ENCODE measurements at regions not wholly inside any gene's neighbourhood (a gene's known extent, or its start where the extent isn't known, plus 50 kb on each side); places are given as distances from the start of the nearest gene placed in this dataset.
"Not testable (repeated sequence)": the region's sequence is repeated elsewhere in the genome, so short reads cannot be mapped to it uniquely, and the experiment has no call there.

DNA sequence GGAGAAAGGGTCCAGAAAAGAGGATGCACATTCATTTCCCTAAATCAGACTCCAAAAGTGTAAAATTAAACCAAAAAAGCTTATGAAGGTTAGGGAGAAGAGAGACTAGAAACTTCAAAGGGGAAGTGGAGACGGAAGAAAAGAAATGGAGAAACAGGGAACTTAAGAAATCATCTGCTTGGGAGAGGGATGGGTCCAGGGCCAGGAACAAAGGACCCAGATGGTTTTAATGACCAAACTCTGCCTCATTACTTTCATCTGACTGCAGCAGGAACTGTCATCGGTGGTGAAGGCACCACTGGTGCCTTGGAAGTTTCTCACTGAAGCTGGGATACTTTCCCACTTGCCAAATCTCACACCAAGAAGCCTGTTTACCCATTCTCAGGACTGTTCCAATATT, 70.5 kb upstream of the SLC4A7 start:
- Mint-ChIP-seq H3K27me3 (no peaks in the 10 kb centered on the region), H3K9me3 (no peaks in the 10 kb centered on the region), H3K27ac (no peak overlapping the region), H3K4me1 (ENCODE audit: low read depth) (no peaks in the 10 kb centered on the region), H3K4me3 (no peak overlapping the region), H3K36me3 (ENCODE audit: low read depth) (no peaks in the 10 kb centered on the region)
- ATAC-seq (ENCODE audit: poor library complexity) (no peak), DNase-seq (peak in 2 of 14 experiments; percentile 11 to 16)
- Histone ChIP-seq H3K36me3 (ENCODE audit: insufficient read depth, low read length) (no peaks in the 10 kb centered on the region), H3K27me3 (ENCODE audit: control insufficient read depth in 1 of 2, insufficient read depth in 2 of 2, low read length in 2 of 2) (no peaks in the 10 kb centered on the region), H3K4me3 (ENCODE audit: low read length) (no peak overlapping the region), H3K4me1 (ENCODE audit: insufficient read depth, low read length) (no peaks in the 10 kb centered on the region), H3K9me3 (ENCODE audit: control insufficient read depth in 1 of 2, insufficient read depth in 1 of 2, low read length in 2 of 2) (no peaks in the 10 kb centered on the region), H3K27ac (ENCODE audit: low read depth in 1 of 2, low read length in 2 of 2) (no peak overlapping the region)
- intact Hi-C loops (cut with DNase I, micrococcal nuclease) = no loop called here
- TF ChIP-seq, protein P1, sequence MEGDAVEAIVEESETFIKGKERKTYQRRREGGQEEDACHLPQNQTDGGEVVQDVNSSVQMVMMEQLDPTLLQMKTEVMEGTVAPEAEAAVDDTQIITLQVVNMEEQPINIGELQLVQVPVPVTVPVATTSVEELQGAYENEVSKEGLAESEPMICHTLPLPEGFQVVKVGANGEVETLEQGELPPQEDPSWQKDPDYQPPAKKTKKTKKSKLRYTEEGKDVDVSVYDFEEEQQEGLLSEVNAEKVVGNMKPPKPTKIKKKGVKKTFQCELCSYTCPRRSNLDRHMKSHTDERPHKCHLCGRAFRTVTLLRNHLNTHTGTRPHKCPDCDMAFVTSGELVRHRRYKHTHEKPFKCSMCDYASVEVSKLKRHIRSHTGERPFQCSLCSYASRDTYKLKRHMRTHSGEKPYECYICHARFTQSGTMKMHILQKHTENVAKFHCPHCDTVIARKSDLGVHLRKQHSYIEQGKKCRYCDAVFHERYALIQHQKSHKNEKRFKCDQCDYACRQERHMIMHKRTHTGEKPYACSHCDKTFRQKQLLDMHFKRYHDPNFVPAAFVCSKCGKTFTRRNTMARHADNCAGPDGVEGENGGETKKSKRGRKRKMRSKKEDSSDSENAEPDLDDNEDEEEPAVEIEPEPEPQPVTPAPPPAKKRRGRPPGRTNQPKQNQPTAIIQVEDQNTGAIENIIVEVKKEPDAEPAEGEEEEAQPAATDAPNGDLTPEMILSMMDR (IDR thresholded peaks at IDR 0.05) = no peak
- ChIA-PET CTCF (no interaction called here), POLR2A (interaction anchor here (0.6 kb wide), 1 partner anchor 28 kb away, joined by 3 read pairs; no protein-coding TSS in a partner anchor)

- TF ChIP-seq, protein P1 (IDR thresholded peaks at IDR 0.05) = no peak
- H3K36me3 Mint-ChIP-seq (ENCODE audit: low read depth) = no peaks in the 10 kb centered on the region
- ChIA-PET CTCF (no interaction called here), POLR2A (no interaction called here)
- H3K27me3 ChIP-seq (ENCODE audit: control insufficient read depth in 1 of 2, insufficient read depth in 2 of 2, low read length in 2 of 2) = no peaks in the 10 kb centered on the region
- no peaks in the 10 kb centered on the region for H3K9me3 ChIP-seq (ENCODE audit: control insufficient read depth in 1 of 2, insufficient read depth in 1 of 2, low read length in 2 of 2)
- DNase-seq = peak in 1 of 14 experiments; percentile 26
- H3K4me1 ChIP-seq (ENCODE audit: insufficient read depth, low read length) = no peaks in the 10 kb centered on the region
- intact Hi-C loops (cut with DNase I, micrococcal nuclease) = no loop called here
- no peak for ATAC-seq (ENCODE audit: poor library complexity)
- no peak overlapping the region for H3K27ac Mint-ChIP-seq
- H3K9me3 Mint-ChIP-seq = no peaks in the 10 kb centered on the region
- H3K36me3 ChIP-seq (ENCODE audit: insufficient read depth, low read length) = no peaks in the 10 kb centered on the region
- no peak overlapping the region for H3K27ac ChIP-seq (ENCODE audit: low read depth in 1 of 2, low read length in 2 of 2)
- no peak overlapping the region for H3K4me3 Mint-ChIP-seq
- H3K4me1 Mint-ChIP-seq (ENCODE audit: low read depth) = no peaks in the 10 kb centered on the region
- no peak overlapping the region for H3K4me3 ChIP-seq (ENCODE audit: low read length)
- no peaks in the 10 kb centered on the region for H3K27me3 Mint-ChIP-seq
Measured at GRCh38 chr3:27553886-27554540, 69.8 kb upstream of the SLC4A7 start.

DNA sequence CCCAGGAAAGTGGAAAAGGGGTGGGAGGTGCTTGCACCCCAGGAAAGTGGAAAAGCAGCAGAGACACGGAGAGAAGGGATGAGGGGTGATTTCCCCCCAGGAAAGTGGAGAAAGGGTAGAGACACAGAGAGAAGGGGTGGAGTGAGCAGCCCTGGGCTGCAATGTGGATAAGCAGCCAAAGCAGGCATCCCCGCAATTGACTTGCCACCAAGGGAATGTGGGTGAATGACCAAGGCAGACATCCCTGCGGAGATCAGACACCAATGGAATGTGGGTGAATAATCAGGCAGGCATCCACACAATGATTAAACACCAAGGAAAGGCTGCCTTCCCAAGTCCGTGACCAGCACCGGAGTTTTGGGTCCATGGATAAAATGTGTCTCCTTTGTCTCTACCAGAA, 68.5 kb upstream of the SLC4A7 start:
- H3K9me3 ChIP-seq (ENCODE audit: control insufficient read depth in 1 of 2, insufficient read depth in 1 of 2, low read length in 2 of 2); H3K9me3 Mint-ChIP-seq; H3K4me1 ChIP-seq (ENCODE audit: insufficient read depth, low read length); H3K4me1 Mint-ChIP-seq (ENCODE audit: low read depth); POLR2A ChIA-PET; intact Hi-C loops (cut with DNase I, micrococcal nuclease); DNase-seq; H3K27me3 ChIP-seq (ENCODE audit: control insufficient read depth in 1 of 2, insufficient read depth in 2 of 2, low read length in 2 of 2); H3K36me3 ChIP-seq (ENCODE audit: insufficient read depth, low read length); H3K27ac Mint-ChIP-seq; H3K4me3 Mint-ChIP-seq; H3K27ac ChIP-seq (ENCODE audit: low read depth in 1 of 2, low read length in 2 of 2); CTCF ChIA-PET; H3K4me3 ChIP-seq (ENCODE audit: low read length); H3K27me3 Mint-ChIP-seq; H3K36me3 Mint-ChIP-seq (ENCODE audit: low read depth); ATAC-seq (ENCODE audit: poor library complexity): not testable (repeated sequence)

- DNase-seq; H3K4me3 Mint-ChIP-seq; POLR2A ChIA-PET; CTCF ChIA-PET; H3K9me3 ChIP-seq (ENCODE audit: control insufficient read depth in 1 of 2, insufficient read depth in 1 of 2, low read length in 2 of 2); H3K4me1 ChIP-seq (ENCODE audit: insufficient read depth, low read length); H3K27ac Mint-ChIP-seq; ATAC-seq (ENCODE audit: poor library complexity); H3K36me3 ChIP-seq (ENCODE audit: insufficient read depth, low read length); H3K36me3 Mint-ChIP-seq (ENCODE audit: low read depth); H3K9me3 Mint-ChIP-seq; H3K27ac ChIP-seq (ENCODE audit: low read depth in 1 of 2, low read length in 2 of 2); intact Hi-C loops (cut with DNase I, micrococcal nuclease); H3K4me1 Mint-ChIP-seq (ENCODE audit: low read depth); H3K27me3 Mint-ChIP-seq; H3K27me3 ChIP-seq (ENCODE audit: control insufficient read depth in 1 of 2, insufficient read depth in 2 of 2, low read length in 2 of 2); H3K4me3 ChIP-seq (ENCODE audit: low read length): not testable (repeated sequence)
Measured at GRCh38 chr3:27551413-27551812, 67.2 kb upstream of the SLC4A7 start.
